ENCODE measurements at regions not wholly inside any gene's neighbourhood (a gene's known extent, or its start where the extent isn't known, plus 50 kb on each side); places are given as distances from the start of the nearest gene placed in this dataset.

- no peak for TF ChIP-seq CTCF (IDR thresholded peaks at IDR 0.05; ENCODE audit: low read depth, low read length)
- POLR2A ChIA-PET, result no interaction called here
- no peak overlapping the region for H3K27ac ChIP-seq (ENCODE audit: low read depth, low read length)
- H3K9me3 ChIP-seq (ENCODE audit: control insufficient read depth, insufficient read depth, low read length), result peaks cover 20% of the 10 kb centered on the region
- no peak for DNase-seq (ENCODE audit: low read depth, low spot score)
- H3K27me3 ChIP-seq (ENCODE audit: control insufficient read depth, insufficient read depth, low read length), result no peaks in the 10 kb centered on the region
- no peak overlapping the region for H3K4me3 ChIP-seq (ENCODE audit: low read depth, low read length)
- CTCF ChIA-PET, result no interaction called here
Observed at GRCh38 chr12:118494776-118495175, 118.4 kb downstream of the SUDS3 start.

GRCh38 chr12:118495296-118495695 is 118.9 kb downstream of the SUDS3 start:
- no peak for TF ChIP-seq CTCF (IDR thresholded peaks at IDR 0.05; ENCODE audit: low read depth, low read length)
- no peaks in the 10 kb centered on the region for H3K27me3 ChIP-seq (ENCODE audit: control insufficient read depth, insufficient read depth, low read length)

GRCh38 chr12:118498171-118498570 is 121.8 kb downstream of the SUDS3 start:
- Histone ChIP-seq H3K27ac (ENCODE audit: low read depth, low read length) (no peak overlapping the region), H3K27me3 (ENCODE audit: control insufficient read depth, insufficient read depth, low read length) (no peaks in the 10 kb centered on the region), H3K9me3 (ENCODE audit: control insufficient read depth, insufficient read depth, low read length) (peaks cover 21% of the 10 kb centered on the region), H3K4me3 (ENCODE audit: low read depth, low read length) (no peak overlapping the region)
- CTCF ChIA-PET, result no interaction called here
- POLR2A ChIA-PET, result no interaction called here
- TF ChIP-seq CTCF (IDR thresholded peaks at IDR 0.05; ENCODE audit: low read depth, low read length), result no peak
- DNase-seq (ENCODE audit: low read depth, low spot score), result no peak

More at GRCh38 chr12:118495296-118495695, 118.9 kb downstream of the SUDS3 start:
- H3K9me3 ChIP-seq (ENCODE audit: control insufficient read depth, insufficient read depth, low read length), result peaks cover 21% of the 10 kb centered on the region
- no peak overlapping the region for H3K4me3 ChIP-seq (ENCODE audit: low read depth, low read length)
- no peak overlapping the region for H3K27ac ChIP-seq (ENCODE audit: low read depth, low read length)
- POLR2A ChIA-PET, result no interaction called here
- CTCF ChIA-PET, result no interaction called here
- DNase-seq (ENCODE audit: low read depth, low spot score), result no peak

- CTCF ChIA-PET, result no interaction called here
- no peaks in the 10 kb centered on the region for H3K27me3 ChIP-seq (ENCODE audit: control insufficient read depth, insufficient read depth, low read length)
- no peak overlapping the region for H3K4me3 ChIP-seq (ENCODE audit: low read depth, low read length)
- no peak for DNase-seq (ENCODE audit: low read depth, low spot score)
- H3K27ac ChIP-seq (ENCODE audit: low read depth, low read length), result no peak overlapping the region
- TF ChIP-seq CTCF (IDR thresholded peaks at IDR 0.05; ENCODE audit: low read depth, low read length), result no peak
- peaks cover 21% of the 10 kb centered on the region for H3K9me3 ChIP-seq (ENCODE audit: control insufficient read depth, insufficient read depth, low read length)
- POLR2A ChIA-PET, result no interaction called here
Observed at GRCh38 chr12:118500299-118500698, 123.9 kb downstream of the SUDS3 start.

GRCh38 chr12:118501489-118501888 is 125.1 kb downstream of the SUDS3 start:
- TF ChIP-seq CTCF (IDR thresholded peaks at IDR 0.05; ENCODE audit: low read depth, low read length), result no peak
- POLR2A ChIA-PET, result no interaction called here

More at GRCh38 chr12:118501489-118501888, 125.1 kb downstream of the SUDS3 start:
- H3K27me3 ChIP-seq (ENCODE audit: control insufficient read depth, insufficient read depth, low read length), result no peaks in the 10 kb centered on the region
- no peak for DNase-seq (ENCODE audit: low read depth, low spot score)
- H3K9me3 ChIP-seq (ENCODE audit: control insufficient read depth, insufficient read depth, low read length), result peaks cover 14% of the 10 kb centered on the region
- CTCF ChIA-PET, result no interaction called here
- H3K4me3 ChIP-seq (ENCODE audit: low read depth, low read length), result no peak overlapping the region
- no peak overlapping the region for H3K27ac ChIP-seq (ENCODE audit: low read depth, low read length)
